GM21529 (cell line): ENCODE measurements at regions not wholly inside any gene's neighbourhood (a gene's known extent, or its start where the extent isn't known, plus 50 kb on each side); places are given as distances from the start of the nearest gene placed in this dataset.
"Not testable (repeated sequence)": the region's sequence is repeated elsewhere in the genome, so short reads cannot be mapped to it uniquely, and the experiment has no call there.

ENCODE experiments used
- ATAC-seq: cut with Tn5 transposase; IDR thresholded peaks from one replicate; pipeline ENCODE4 v1.9.1; 2021; ENCODE audit not compliant: unreplicated experiment

- ATAC-seq: no peak
These were observed 158.3 kb upstream of the LPP start for GRCh38 chr3:187995667-187996066.

- no peak for ATAC-seq
These were observed 157.3 kb upstream of the LPP start for GRCh38 chr3:187996609-187997008.

- no peak for ATAC-seq
These were observed 156.5 kb upstream of the LPP start for GRCh38 chr3:187997490-187997889.

GRCh38 chr3:187997946-187998561 lies 155.9 kb upstream of the LPP start:
- no peak for ATAC-seq

GRCh38 chr3:187998611-187999010 lies 155.3 kb upstream of the LPP start:
- ATAC-seq: no peak

GRCh38 chr3:187999821-188000220 lies 154.1 kb upstream of the LPP start:
- no peak for ATAC-seq

GRCh38 chr3:188000361-188000861 lies 153.5 kb upstream of the LPP start:
- ATAC-seq: no peak

- no peak for ATAC-seq
These were observed 152.9 kb upstream of the LPP start for GRCh38 chr3:188001093-188001492.

- no peak for ATAC-seq
These were observed 152.0 kb upstream of the LPP start for GRCh38 chr3:188001926-188002325.

GRCh38 chr3:188002626-188003138 lies 151.3 kb upstream of the LPP start:
- no peak for ATAC-seq

- ATAC-seq: no peak
These were observed 150.5 kb upstream of the LPP start for GRCh38 chr3:188003188-188004171.

- no peak for ATAC-seq
These were observed 147.1 kb upstream of the LPP start for GRCh38 chr3:188006726-188007393.

- ATAC-seq: no peak
These were observed 146.1 kb upstream of the LPP start for GRCh38 chr3:188007897-188008296.

- no peak for ATAC-seq
These were observed 145.3 kb upstream of the LPP start for GRCh38 chr3:188008582-188009213.

GRCh38 chr3:188010478-188010877 lies 143.5 kb upstream of the LPP start:
- no peak for ATAC-seq

- no peak for ATAC-seq
These were observed 134.2 kb upstream of the LPP start for GRCh38 chr3:188019727-188020126.

GRCh38 chr3:188021041-188021440 lies 132.9 kb upstream of the LPP start:
- no peak for ATAC-seq

GRCh38 chr3:188021502-188022040 lies 132.4 kb upstream of the LPP start:
- ATAC-seq: no peak

GRCh38 chr3:188022902-188023301 lies 131.1 kb upstream of the LPP start:
- ATAC-seq: not testable (repeated sequence)

GRCh38 chr3:188025555-188025954 lies 128.4 kb upstream of the LPP start:
- no peak for ATAC-seq
